Upper lobe of left lung (tissue), 6 donors: ENCODE measurements at regions not wholly inside any gene's neighbourhood (a gene's known extent, or its start where the extent isn't known, plus 50 kb on each side); places are given as distances from the start of the nearest gene placed in this dataset.
A peak's percentile ranks its signal among the peaks of the same experiment; 100 is the strongest.
"Not testable (repeated sequence)": the region's sequence is repeated elsewhere in the genome, so short reads cannot be mapped to it uniquely, and the experiment has no call there.

Experiments
- ATAC-seq, 2 donors: fragments of 200-7000 bp; cut with Tn5 transposase; one replicate each; pipeline ENCODE4 v1.9.1; 2022; ENCODE audit warnings: mild to moderate bottlenecking in 2 of 2, moderate library complexity in 2 of 2; ENCODE audit not compliant: low FRiP score in 2 of 2
- DNase-seq, 2 donors: peaks; one replicate each; pipeline ENCODE4 v3.0.0-alpha.2; 2019 to 2020
- H3K27ac ChIP-seq, 4 donors: fragments of 200-600 bp; sonication (generic); one replicate each; pipeline ENCODE4 v1.5.1; 2016 to 2019
- H3K27me3 ChIP-seq, 4 donors: fragments of 200-600 bp; sonication (generic); one replicate each; pipeline ENCODE4 v1.5.1; 2017 to 2019
- H3K36me3 ChIP-seq, 4 donors: fragments of 200-600 bp; sonication (generic); one replicate each; pipeline ENCODE4 v1.5.1; 2016 to 2019
- H3K4me1 ChIP-seq, 4 donors: fragments of 200-600 bp; sonication (generic); one replicate each; pipeline ENCODE4 v1.5.1; 2018 to 2019
- H3K4me3 ChIP-seq, 4 donors: fragments of 200-600 bp; sonication (generic); one replicate each; pipeline ENCODE4 v1.5.1; 2017 to 2019; ENCODE audit warnings: mild to moderate bottlenecking in 2 of 4, moderate library complexity in 1 of 4
- H3K9me3 ChIP-seq, 4 donors: fragments of 200-600 bp; sonication (generic); one replicate each; pipeline ENCODE4 v1.5.1; 2018 to 2019
- CTCF ChIP-seq, 6 experiments: fragments of 450-650 bp in 4 of 6; fragments of 200-600 bp in 2 of 6; sonication (generic) in 2 of 6; IDR thresholded peaks; one replicate each; pipeline ENCODE4 v1.5.1; 2016 to 2019; ENCODE audit warnings: antibody characterized with exemption in 6 of 6
- EP300 ChIP-seq, 4 donors: sonication (generic); formaldehyde crosslinking; IDR thresholded peaks; one replicate each; pipeline ENCODE4 v1.5.1; 2017; ENCODE audit warnings: antibody characterized with exemption in 4 of 4, control low read depth in 2 of 4
- POLR2A ChIP-seq, 4 donors: fragments of 450-650 bp; IDR thresholded peaks; one replicate each; pipeline ENCODE4 v1.5.1; 2016 to 2017; ENCODE audit warnings: antibody characterized with exemption in 4 of 4, mild to moderate bottlenecking in 2 of 4
- POLR2AphosphoS5 ChIP-seq, 2 donors: sonication (generic); formaldehyde crosslinking; IDR thresholded peaks; one replicate each; pipeline ENCODE4 v1.5.1; 2017; ENCODE audit warnings: antibody characterized with exemption in 2 of 2
- WGBS, 2 donors: methylation state at CpG; one replicate each; pipeline ENCODE4 v1.1.5; 2017 to 2018; 5-methylcytosine and 5-hydroxymethylcytosine counted together
- donor health status: DM: no; HTN: no; CAD: no; lungs with moderate emphysema.
- donor health status: DM: no; HTN: yes; CAD: no; lungs with severe emphysema.

- ATAC-seq (no peak), DNase-seq (no peak)
- no peaks in the 10 kb centered on the region for H3K4me1 ChIP-seq
- H3K27ac ChIP-seq: no peak overlapping the region
- WGBS, 2 donors: 93 to 94% methylated on average over 1 of the region's 1 CpG
- no peak overlapping the region for H3K4me3 ChIP-seq
- H3K9me3 ChIP-seq: no peaks in the 10 kb centered on the region
- H3K27me3 ChIP-seq: no peaks in the 10 kb centered on the region
- no peaks in the 10 kb centered on the region for H3K36me3 ChIP-seq
- TF ChIP-seq CTCF (IDR thresholded peaks at IDR 0.05) (no peak), EP300 (IDR thresholded peaks at IDR 0.05) (no peak), POLR2A (IDR thresholded peaks at IDR 0.05) (no peak), POLR2AphosphoS5 (IDR thresholded peaks at IDR 0.05) (no peak)
Measured at GRCh38 chr5:54397420-54397819, 58.1 kb upstream of the HSPB3 start.

- H3K4me1 ChIP-seq, ATAC-seq, H3K36me3 ChIP-seq, H3K4me3 ChIP-seq, H3K9me3 ChIP-seq, H3K27ac ChIP-seq, DNase-seq, H3K27me3 ChIP-seq: not testable (repeated sequence)
- WGBS, 2 donors: 78 to 100% methylated on average over 1 of the region's 1 CpG
Measured at GRCh38 chr5:54393007-54393406, 62.5 kb upstream of the HSPB3 start.

- no peaks in the 10 kb centered on the region for H3K9me3 ChIP-seq
- H3K4me1 ChIP-seq: no peaks in the 10 kb centered on the region
- no peak overlapping the region for H3K27ac ChIP-seq
- no peaks in the 10 kb centered on the region for H3K36me3 ChIP-seq
- no peak for TF ChIP-seq POLR2A (IDR thresholded peaks at IDR 0.05)
- no peak for TF ChIP-seq EP300 (IDR thresholded peaks at IDR 0.05)
- TF ChIP-seq POLR2AphosphoS5 (IDR thresholded peaks at IDR 0.05): no peak
- no peak for TF ChIP-seq CTCF (IDR thresholded peaks at IDR 0.05)
- DNase-seq (no peak), ATAC-seq (no peak)
- WGBS, 2 donors: 79 to 93% methylated on average over 5 of the region's 5 CpGs
- no peaks in the 10 kb centered on the region for H3K27me3 ChIP-seq
- no peak overlapping the region for H3K4me3 ChIP-seq
Measured at GRCh38 chr5:54390539-54391031, 64.9 kb upstream of the HSPB3 start.

- no peaks in the 10 kb centered on the region for H3K9me3 ChIP-seq
- DNase-seq (no peak), ATAC-seq (no peak)
- no peaks in the 10 kb centered on the region for H3K4me1 ChIP-seq
- TF ChIP-seq POLR2AphosphoS5 (IDR thresholded peaks at IDR 0.05) (no peak), EP300 (IDR thresholded peaks at IDR 0.05) (no peak)
- H3K27me3 ChIP-seq: no peaks in the 10 kb centered on the region
- no peak overlapping the region for H3K27ac ChIP-seq
- no peak overlapping the region for H3K4me3 ChIP-seq
- H3K36me3 ChIP-seq: no peaks in the 10 kb centered on the region
Measured at GRCh38 chr5:54390015-54390414, 65.5 kb upstream of the HSPB3 start.

- H3K27ac ChIP-seq, DNase-seq, H3K9me3 ChIP-seq, ATAC-seq, H3K36me3 ChIP-seq, H3K4me1 ChIP-seq, H3K4me3 ChIP-seq, H3K27me3 ChIP-seq: not testable (repeated sequence)
- WGBS, 2 donors: 93 to 100% methylated on average over 1 of the region's 1 CpG
Measured at GRCh38 chr5:54389399-54389798, 66.1 kb upstream of the HSPB3 start.

- WGBS, 2 donors: 92 to 95% methylated on average over 1 of the region's 1 CpG
- H3K27ac ChIP-seq: no peak overlapping the region
Measured at GRCh38 chr5:54388811-54389210, 66.7 kb upstream of the HSPB3 start.

More at GRCh38 chr5:54388811-54389210, 66.7 kb upstream of the HSPB3 start:
- Histone ChIP-seq H3K27me3 (no peaks in the 10 kb centered on the region), H3K4me3 (no peak overlapping the region), H3K36me3 (no peaks in the 10 kb centered on the region), H3K4me1 (no peaks in the 10 kb centered on the region), H3K9me3 (no peaks in the 10 kb centered on the region)
- peak in 1 of 2 donors; percentile 28 for ATAC-seq
- TF ChIP-seq EP300 (IDR thresholded peaks at IDR 0.05): no peak
- no peak for TF ChIP-seq CTCF (IDR thresholded peaks at IDR 0.05)
- no peak for TF ChIP-seq POLR2AphosphoS5 (IDR thresholded peaks at IDR 0.05)
- TF ChIP-seq POLR2A (IDR thresholded peaks at IDR 0.05): no peak
- no peak for DNase-seq
